Ammon's horn (tissue), 1 donor: ENCODE measurements at regions not wholly inside any gene's neighbourhood (a gene's known extent, or its start where the extent isn't known, plus 50 kb on each side); places are given as distances from the start of the nearest gene placed in this dataset.

ENCODE experiments used
- DNase-seq: peaks from one replicate; pipeline ENCODE4 v3.0.0-alpha.2; 2016; ENCODE audit warnings: low spot score

GRCh38 chr6:169047345-169047744 is 206.3 kb downstream of the THBS2 start:
- no peak for DNase-seq

DNA sequence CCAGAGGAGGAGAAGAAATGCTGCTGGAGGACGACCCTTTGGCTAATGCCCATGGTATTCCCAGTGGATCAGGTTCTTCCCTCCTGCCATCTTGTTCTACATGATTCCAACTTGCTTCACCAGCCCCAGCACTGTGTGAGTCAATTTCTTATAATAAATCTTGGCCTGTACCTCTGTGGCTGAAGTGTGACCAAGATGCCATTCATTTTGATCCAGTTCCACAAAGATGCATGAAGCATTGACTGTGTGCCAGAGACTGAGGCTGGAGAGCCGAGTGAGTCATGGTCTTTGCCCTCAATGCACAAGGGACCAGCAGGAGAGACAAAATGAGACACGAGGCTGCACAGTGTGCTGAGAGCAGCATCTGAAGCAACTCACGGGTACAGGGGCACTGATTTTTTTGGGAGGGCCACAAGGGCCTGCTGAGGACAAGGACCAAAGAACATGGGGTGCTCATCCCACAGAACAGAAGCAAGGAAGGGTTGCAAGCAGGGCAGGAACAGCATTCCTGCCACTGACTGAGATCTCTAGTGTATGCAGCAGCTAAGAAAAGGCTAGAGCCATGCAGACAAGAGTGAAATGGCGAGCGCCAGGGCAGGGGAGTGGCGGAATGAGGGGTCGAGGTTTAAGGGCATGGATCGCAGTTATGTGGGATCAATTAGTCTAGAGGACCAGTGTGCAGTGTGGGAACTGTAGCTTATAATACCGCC is 207.0 kb downstream of the THBS2 start:
- DNase-seq = no peak

DNA sequence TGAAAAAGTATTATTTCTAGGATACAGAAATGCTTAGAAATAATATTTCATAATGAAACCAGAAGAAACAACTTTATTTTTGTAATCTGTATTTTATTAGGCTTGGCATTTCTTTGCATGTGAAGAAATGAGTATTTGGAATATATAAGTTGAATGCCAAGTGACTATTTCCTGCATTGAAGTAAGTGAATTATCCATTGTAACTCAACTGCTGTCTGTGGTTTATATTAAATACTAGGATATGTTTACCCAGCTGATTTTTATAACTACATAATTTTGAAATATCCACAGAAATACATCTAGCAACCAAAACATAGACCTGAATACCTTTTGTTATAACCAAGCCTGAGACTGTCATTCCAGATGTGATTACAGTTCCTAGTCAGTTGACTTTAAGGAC is 207.6 kb downstream of the THBS2 start:
- no peak for DNase-seq

DNA sequence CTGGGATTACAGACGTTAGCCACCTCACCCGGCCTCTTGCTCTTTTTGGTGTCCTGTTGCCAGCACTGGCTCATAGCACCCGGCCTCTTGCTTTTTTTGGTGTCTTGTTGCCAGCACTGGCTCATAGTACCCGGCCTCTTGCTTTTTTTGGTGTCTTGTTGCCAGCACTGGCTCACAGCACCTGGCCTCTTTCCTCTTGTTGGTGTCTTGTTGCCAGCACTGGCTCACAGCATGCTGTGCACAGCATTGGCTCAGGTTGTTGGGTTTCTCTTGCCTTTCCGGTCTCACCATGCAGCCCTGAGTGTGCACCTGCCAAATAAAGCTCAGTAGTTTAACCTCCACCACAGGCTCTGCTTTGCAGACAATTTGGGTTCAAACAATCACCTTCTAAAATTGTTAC is 208.2 kb downstream of the THBS2 start:
- DNase-seq = peak; percentile 28

DNA sequence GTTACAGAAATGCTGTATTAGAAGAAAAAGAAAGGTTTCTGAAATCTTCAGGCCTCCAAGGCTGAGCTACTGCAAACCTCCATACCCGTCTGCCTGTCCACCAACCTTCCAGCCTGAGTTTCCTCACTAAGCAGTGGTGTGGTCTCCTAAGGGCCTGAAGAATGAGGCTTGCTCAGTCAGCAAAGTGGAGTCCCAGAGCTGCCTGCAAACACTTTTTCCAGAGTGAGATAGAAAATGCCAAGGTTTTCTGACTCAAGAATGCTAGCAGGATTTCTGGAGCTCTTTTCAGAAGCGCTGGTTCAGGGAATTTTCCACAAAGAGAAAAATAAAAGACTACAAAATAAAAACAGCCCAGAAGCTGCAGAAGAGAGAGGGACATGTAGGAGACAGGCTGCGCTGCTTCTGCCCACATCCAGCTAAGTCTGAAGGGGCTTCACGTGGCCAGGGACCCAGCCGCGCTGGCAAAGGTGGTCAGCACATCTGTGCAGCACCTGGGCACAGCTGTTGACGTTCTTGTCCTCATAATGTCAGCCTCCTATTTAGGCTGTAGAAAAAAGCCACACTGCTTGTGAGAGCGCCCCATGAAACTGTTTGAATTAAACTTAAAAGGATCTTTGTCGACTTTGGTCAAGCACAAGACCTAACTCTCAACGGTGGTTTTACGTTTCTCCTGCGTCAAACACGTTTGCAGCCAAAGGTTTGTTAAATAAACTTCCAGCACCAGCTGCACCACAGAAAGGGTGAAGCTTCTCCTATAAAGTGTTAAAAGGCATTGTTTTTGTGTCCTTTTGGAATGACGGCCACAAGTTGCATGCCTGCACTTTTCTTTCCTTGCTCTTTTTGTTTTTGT is 209.0 kb downstream of the THBS2 start:
- no peak for DNase-seq

DNA sequence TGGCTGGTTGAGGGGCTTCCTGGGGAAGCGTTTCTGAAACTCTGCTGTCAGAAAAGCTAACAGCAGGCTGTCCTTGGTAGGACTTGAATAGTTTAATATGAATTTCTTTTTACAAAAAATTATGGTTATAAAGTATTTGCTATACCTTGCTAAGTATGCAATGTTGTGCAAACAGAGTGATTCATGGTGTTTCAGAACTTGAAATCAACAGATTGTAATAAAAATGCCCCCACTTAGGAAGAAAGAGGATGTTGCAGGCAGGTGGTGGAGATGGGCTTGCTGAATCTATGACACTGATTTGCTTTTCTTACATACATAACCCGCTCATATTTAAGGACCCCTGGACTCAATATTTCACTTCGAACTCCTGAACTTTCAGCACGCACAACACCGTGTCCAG is 211.6 kb downstream of the THBS2 start:
- no peak for DNase-seq

GRCh38 chr6:169041078-169041477 is 212.6 kb downstream of the THBS2 start:
- DNase-seq = no peak

GRCh38 chr6:169038691-169039090 is 215.0 kb downstream of the THBS2 start:
- DNase-seq = no peak

DNA sequence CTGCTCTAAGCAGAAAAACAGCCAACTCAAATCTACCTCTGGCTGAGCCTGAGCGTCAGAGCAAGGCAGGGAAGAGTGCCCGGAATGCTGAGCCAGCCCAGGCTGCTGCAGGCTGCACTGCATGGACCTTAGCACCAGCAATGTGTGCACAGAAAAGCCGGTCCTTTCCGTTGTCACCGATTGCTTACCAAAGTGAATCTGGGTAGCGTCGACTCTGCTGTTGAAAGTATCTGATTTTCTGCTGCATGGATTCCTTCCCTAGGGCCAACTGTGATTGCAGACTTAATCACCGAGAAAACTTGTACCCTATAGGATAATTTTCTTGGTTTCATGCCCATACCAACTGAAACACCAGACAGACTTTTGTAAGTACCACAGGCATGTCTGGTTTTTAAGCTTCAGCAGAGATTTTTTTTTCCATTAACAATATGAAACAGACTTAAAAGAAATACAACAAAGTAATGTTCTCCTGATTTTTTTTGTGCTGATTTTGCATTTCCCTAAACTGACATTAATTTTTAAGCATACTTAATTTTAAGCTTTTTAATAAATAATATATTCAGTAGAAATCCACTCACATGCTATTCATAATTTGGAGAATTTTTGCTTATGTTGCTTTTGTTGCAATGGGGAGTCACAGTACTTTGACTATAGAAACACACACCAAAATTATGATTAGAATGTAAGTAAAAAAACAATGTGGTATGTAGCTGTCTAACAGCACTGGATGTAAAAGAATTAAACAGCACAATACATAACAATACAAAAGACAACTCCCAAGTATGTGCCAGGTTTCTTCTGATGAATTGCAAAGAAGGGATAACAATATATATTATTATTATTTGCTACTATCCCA is 218.0 kb downstream of the THBS2 start:
- peak; percentile 22 for DNase-seq

DNA sequence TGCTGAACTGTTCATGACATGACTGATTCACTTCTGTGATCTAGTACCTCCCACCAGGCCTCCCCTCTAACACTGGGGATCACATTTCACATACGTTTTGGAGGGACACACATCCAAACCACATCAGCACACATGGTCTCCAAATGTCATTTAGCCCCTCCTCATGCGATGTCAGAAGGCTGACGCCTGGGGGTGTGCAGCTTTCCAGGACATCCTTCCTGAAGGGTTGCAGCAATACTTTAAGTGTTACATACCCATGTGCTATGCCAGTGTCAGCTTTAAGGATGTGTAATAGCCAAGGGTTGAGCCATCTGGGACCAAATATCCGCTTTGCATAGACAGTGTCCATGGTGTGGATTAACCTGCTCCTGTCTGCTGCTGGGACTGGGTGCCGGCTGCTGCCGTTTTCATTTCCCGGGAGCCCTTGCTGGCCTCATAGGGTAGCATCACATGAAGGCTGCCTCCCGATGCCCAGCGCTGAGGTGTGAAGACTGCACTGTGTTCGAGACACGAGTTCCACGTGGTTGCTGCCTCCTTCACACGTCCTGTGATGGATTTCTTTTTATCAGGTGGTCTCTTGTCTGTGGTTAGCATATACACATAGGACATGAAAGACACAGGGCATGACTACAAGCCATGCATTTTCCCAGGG is 219.0 kb downstream of the THBS2 start:
- no peak for DNase-seq

GRCh38 chr6:169029861-169030260 is 223.8 kb downstream of the THBS2 start:
- no peak for DNase-seq

GRCh38 chr6:169028343-169028742 is 225.3 kb downstream of the THBS2 start:
- DNase-seq = no peak

GRCh38 chr6:169026175-169026574 is 227.5 kb downstream of the THBS2 start:
- DNase-seq = peak; percentile 40

GRCh38 chr6:169024047-169024660 is 229.5 kb downstream of the THBS2 start:
- no peak for DNase-seq

DNA sequence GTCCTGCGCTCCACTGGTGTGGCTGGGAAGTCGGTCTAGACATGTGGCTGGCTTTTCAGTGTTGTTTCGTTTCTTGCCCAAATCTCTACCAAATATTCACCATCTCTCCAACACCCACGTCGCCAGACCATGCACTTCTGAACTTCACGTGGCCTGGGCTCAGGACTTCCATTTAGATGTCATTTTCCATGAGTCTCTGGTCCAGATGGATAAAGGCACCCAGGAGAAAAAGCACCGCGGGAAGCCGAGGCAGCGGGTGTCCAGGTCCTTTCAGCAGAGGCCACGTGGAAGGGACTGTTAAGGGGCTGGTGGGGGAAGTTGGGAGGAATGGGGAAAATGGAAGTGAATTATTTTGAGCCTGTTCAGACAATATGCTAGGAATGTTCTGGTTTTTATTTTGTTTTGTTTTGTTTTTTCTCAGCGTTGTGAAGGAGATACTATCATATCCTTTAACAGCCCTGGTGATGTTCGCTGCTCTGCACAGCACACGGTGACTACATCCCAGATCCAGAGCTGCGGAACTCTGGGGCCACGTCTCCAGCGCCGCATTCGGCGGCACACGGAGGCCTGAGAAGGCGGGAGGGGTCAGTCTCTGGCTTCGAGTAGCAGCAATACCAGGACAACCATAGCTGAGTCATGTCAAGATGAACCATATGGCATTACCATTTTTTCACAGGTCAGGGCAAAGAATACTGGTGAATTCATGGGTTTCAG is 230.3 kb downstream of the THBS2 start:
- no peak for DNase-seq

GRCh38 chr6:169022079-169022478 is 231.6 kb downstream of the THBS2 start:
- peak; percentile 8 for DNase-seq

- DNase-seq = no peak
Observed at GRCh38 chr6:169020821-169021220, 232.8 kb downstream of the THBS2 start.

- no peak for DNase-seq
Observed at GRCh38 chr6:169019727-169020491, 233.7 kb downstream of the THBS2 start.

DNA sequence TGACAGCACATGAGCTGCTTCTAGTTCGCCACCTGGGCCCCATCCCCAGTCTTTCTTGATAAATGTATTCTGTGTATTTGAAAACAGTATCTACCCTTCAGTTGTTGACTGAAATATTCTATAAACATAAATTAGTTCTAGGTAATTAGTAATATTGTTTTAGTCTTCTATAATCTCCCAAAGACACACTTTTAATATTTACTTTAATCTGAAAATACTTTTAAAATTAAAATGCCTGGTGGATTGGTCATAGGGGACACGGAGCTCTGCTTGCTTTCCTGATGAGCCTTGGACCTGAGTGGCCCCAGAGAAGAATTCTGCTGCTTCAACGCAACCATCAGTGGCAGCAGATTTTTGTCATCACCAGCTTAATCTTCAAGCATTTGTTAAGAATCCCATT is 234.5 kb downstream of the THBS2 start:
- no peak for DNase-seq

DNA sequence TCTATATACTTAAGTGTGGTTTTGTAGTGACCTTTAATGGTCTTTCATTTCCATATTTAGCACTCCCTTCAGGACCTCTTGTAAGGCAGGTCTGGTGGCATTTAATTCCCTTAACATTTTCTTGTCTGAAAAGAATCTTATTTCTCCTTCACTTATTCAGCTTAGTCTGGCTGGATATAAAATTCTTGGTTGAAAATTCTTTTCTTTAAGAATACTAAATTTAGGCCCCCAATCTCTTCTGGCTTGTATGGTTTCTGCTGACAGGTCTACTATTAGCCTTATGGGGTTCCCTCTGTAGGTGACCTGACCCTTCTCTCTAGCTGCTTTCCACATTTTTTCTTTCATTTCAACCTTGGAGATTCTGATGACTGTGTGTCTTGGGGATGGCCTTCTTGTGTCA is 236.9 kb downstream of the THBS2 start:
- DNase-seq = no peak
